DMS153 (cell line): ENCODE measurements at regions not wholly inside any gene's neighbourhood (a gene's known extent, or its start where the extent isn't known, plus 50 kb on each side); places are given as distances from the start of the nearest gene placed in this dataset.

Experiments
- DNase-seq: peaks from one replicate; lab custom pipeline; 2025; lab: John Stamatoyannopoulos, UW

- no peak for DNase-seq
Measured at GRCh38 chr5:133905424-133905823, 63.0 kb downstream of the C5orf15 start.

- no peak for DNase-seq
Measured at GRCh38 chr5:133904641-133905040, 63.8 kb downstream of the C5orf15 start.

- DNase-seq = no peak
Measured at GRCh38 chr5:133902511-133903118, 65.8 kb downstream of the C5orf15 start.

GRCh38 chr5:133900534-133901270 lies 67.7 kb downstream of the C5orf15 start:
- DNase-seq = no peak

- no peak for DNase-seq
Measured at GRCh38 chr5:133899506-133899905, 68.9 kb downstream of the C5orf15 start.

- DNase-seq = no peak
Measured at GRCh38 chr5:133898440-133898839, 70.0 kb downstream of the C5orf15 start.

- DNase-seq = no peak
Measured at GRCh38 chr5:133897431-133897830, 71.0 kb downstream of the C5orf15 start.

GRCh38 chr5:133896873-133897272 lies 71.6 kb downstream of the C5orf15 start:
- DNase-seq = no peak

GRCh38 chr5:133895979-133896845 lies 72.2 kb downstream of the C5orf15 start:
- no peak for DNase-seq

- DNase-seq = no peak
Measured at GRCh38 chr5:133894143-133894542, 74.3 kb downstream of the C5orf15 start.

GRCh38 chr5:133892774-133893173 lies 75.7 kb downstream of the C5orf15 start:
- DNase-seq = no peak

- DNase-seq = no peak
Measured at GRCh38 chr5:133892306-133892705, 76.1 kb downstream of the C5orf15 start.

- DNase-seq = no peak
Measured at GRCh38 chr5:133891390-133891789, 77.0 kb downstream of the C5orf15 start.

GRCh38 chr5:133890776-133891280 lies 77.6 kb downstream of the C5orf15 start:
- no peak for DNase-seq

- no peak for DNase-seq
Measured at GRCh38 chr5:133890314-133890713, 78.1 kb downstream of the C5orf15 start.

- DNase-seq = no peak
Measured at GRCh38 chr5:133889271-133889905, 79.0 kb downstream of the C5orf15 start.

GRCh38 chr5:133888625-133888991 lies 79.8 kb downstream of the C5orf15 start:
- DNase-seq = no peak

GRCh38 chr5:133885566-133885965 lies 82.9 kb downstream of the C5orf15 start:
- DNase-seq = no peak

GRCh38 chr5:133884569-133885311 lies 83.7 kb downstream of the C5orf15 start:
- DNase-seq = no peak

- no peak for DNase-seq
Measured at GRCh38 chr5:133883916-133884315, 84.5 kb downstream of the C5orf15 start.

- DNase-seq = no peak
Measured at GRCh38 chr5:133882846-133883245, 85.6 kb downstream of the C5orf15 start.

- DNase-seq = no peak
Measured at GRCh38 chr5:133882389-133882695, 86.1 kb downstream of the C5orf15 start.
